Mesendoderm (in vitro differentiated cells): ENCODE measurements at regions not wholly inside any gene's neighbourhood (a gene's known extent, or its start where the extent isn't known, plus 50 kb on each side); places are given as distances from the start of the nearest gene placed in this dataset.
"Not testable (repeated sequence)": the region's sequence is repeated elsewhere in the genome, so short reads cannot be mapped to it uniquely, and the experiment has no call there.

Experiments used
- DNase-seq: peaks from one replicate; pipeline ENCODE4 v3.0.0; 2013
- H2AK5ac ChIP-seq: 2 replicates; pipeline ENCODE4 v1.6.1; 2013; ENCODE audit warnings: low read length, inconsistent platforms
- H2BK120ac ChIP-seq: 2 replicates; pipeline ENCODE4 v1.6.1; 2013; ENCODE audit warnings: low read depth, mild to moderate bottlenecking, low read length, moderate library complexity, mixed read lengths
- H2BK15ac ChIP-seq: replicated peaks from 2 replicates; pipeline ENCODE4 v1.6.1; 2013; ENCODE audit warnings: low read depth, mild to moderate bottlenecking, moderate library complexity
- H2BK5ac ChIP-seq: 2 replicates; pipeline ENCODE4 v1.6.1; 2013; ENCODE audit warnings: low read length, inconsistent platforms
- H3K18ac ChIP-seq: 2 replicates; pipeline ENCODE4 v1.6.1; 2013; ENCODE audit warnings: mild to moderate bottlenecking, low read length, mixed read lengths
- H3K23ac ChIP-seq: one replicate; pipeline ENCODE4 v1.6.1; 2013; ENCODE audit warnings: low read length
- H3K27ac ChIP-seq: 2 replicates; pipeline ENCODE4 v1.5.1; 2013; ENCODE audit warnings: low read depth, mild to moderate bottlenecking, inconsistent platforms, low read length, moderate library complexity
- H3K27me3 ChIP-seq: 2 replicates; pipeline ENCODE4 v1.6.1; 2013; ENCODE audit warnings: low read length, control low read depth, mild to moderate bottlenecking, inconsistent platforms; ENCODE audit not compliant: insufficient read depth, poor library complexity
- H3K36me3 ChIP-seq: 2 replicates; pipeline ENCODE4 v1.6.1; 2013; ENCODE audit warnings: low read length, inconsistent platforms; ENCODE audit not compliant: control insufficient read depth, insufficient read depth
- H3K4ac ChIP-seq: one replicate; pipeline ENCODE4 v1.6.1; 2013; ENCODE audit warnings: low read depth, mild to moderate bottlenecking, low read length, moderate library complexity
- H3K4me1 ChIP-seq: 2 replicates; pipeline ENCODE4 v1.6.1; 2013; ENCODE audit warnings: low read depth, low read length, inconsistent platforms; ENCODE audit not compliant: control insufficient read depth
- H3K4me2 ChIP-seq: 2 replicates; pipeline ENCODE4 v1.6.1; 2013; ENCODE audit warnings: low read length
- H3K4me3 ChIP-seq: 2 replicates; pipeline ENCODE4 v1.5.1; 2013; ENCODE audit warnings: mild to moderate bottlenecking, low read length
- H3K56ac ChIP-seq: one replicate; pipeline ENCODE4 v1.6.1; 2013; ENCODE audit warnings: low read length
- H3K79me1 ChIP-seq: 2 replicates; pipeline ENCODE4 v1.6.1; 2013; ENCODE audit warnings: low read length, inconsistent platforms
- H3K79me2 ChIP-seq: 2 replicates; pipeline ENCODE4 v1.6.1; 2013; ENCODE audit warnings: mild to moderate bottlenecking, low read length; ENCODE audit not compliant: control insufficient read depth, insufficient read depth
- H3K9ac ChIP-seq: 2 replicates; pipeline ENCODE4 v1.6.1; 2013; ENCODE audit warnings: low read length, inconsistent platforms
- H4K5ac ChIP-seq: one replicate; pipeline ENCODE4 v1.6.1; 2013; ENCODE audit warnings: low read length
- H4K8ac ChIP-seq: one replicate; pipeline ENCODE4 v1.6.1; 2013; ENCODE audit warnings: low read depth, mild to moderate bottlenecking, control low read depth, low read length, moderate library complexity
- WGBS: extraction: QIAGEN DNeasy Blood & Tissue Kit; methylation state at CpG from one replicate; pipeline ENCODE4 v1.1.7; 2013; ENCODE audit warnings: low lambda C conversion rate, missing lambda C conversion rate; ENCODE audit not compliant: insufficient coverage; ENCODE audit errors: extremely low coverage; 5-methylcytosine and 5-hydroxymethylcytosine counted together

DNA sequence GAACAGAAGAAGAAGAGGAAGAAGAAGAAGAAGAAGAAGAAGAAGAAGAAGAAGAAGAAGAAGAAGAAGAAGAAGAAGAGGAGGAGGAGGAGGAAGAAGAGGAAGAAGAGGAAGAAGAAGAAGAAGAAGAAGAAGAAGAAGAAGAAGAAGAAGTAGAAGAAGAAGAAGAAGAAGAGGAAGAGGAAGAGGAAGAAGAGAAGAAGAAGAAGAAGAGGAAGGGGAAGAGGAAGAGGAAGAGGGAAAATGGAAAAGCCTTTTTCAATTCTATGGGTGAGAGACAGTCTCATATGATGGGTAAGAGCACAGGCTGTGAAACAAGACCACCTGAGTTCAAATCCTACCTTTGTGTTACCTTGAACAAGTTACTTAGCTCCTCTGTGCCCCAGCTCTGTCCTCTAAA lies 111.9 kb upstream of the GRAMD1B start:
- H3K4me1 ChIP-seq, H2BK15ac ChIP-seq, H3K18ac ChIP-seq, H3K4me3 ChIP-seq, H3K4me2 ChIP-seq, H3K23ac ChIP-seq, H3K56ac ChIP-seq, H2BK5ac ChIP-seq, H4K5ac ChIP-seq, H4K8ac ChIP-seq, H2BK120ac ChIP-seq, H3K4ac ChIP-seq, H3K27me3 ChIP-seq, H3K36me3 ChIP-seq, H3K9ac ChIP-seq, H3K79me1 ChIP-seq, H2AK5ac ChIP-seq, DNase-seq, H3K79me2 ChIP-seq, H3K27ac ChIP-seq: not testable (repeated sequence)

DNA sequence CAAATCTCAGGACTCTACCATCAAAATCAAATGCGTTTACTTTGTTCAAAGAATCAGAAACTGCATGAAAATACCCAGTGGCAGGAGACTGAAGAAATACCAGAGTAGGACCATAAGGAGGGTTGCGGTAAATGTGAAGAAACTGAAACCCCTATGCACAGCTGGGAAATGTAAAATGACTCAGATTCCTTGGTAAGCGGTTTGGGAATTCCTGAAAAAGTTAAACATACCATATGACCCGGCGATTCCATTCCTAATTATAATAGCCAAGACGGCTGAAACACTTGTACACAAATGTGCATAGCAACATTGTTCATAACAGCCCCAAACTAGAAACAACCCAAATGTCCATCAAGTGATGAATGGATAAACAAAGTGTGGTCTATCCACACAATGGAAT lies 114.1 kb upstream of the GRAMD1B start:
- Histone ChIP-seq H3K4me1 (no peaks in the 10 kb centered on the region), H3K9ac (no peak overlapping the region), H2BK5ac (no peak overlapping the region), H3K56ac (no peak overlapping the region), H3K4me2 (no peak overlapping the region), H3K79me2 (no peaks in the 10 kb centered on the region), H3K79me1 (no peaks in the 10 kb centered on the region), H3K23ac (no peak overlapping the region), H3K18ac (no peak overlapping the region), H4K8ac (no peak overlapping the region), H4K5ac (no peak overlapping the region), H3K4me3 (no peak overlapping the region), H2BK120ac (no peak overlapping the region), H3K27ac (no peak overlapping the region), H3K27me3 (no peaks in the 10 kb centered on the region), H2AK5ac (no peak overlapping the region), H3K36me3 (no peaks in the 10 kb centered on the region), H3K4ac (no peak overlapping the region), H2BK15ac (no peak overlapping the region)
- no CpG with 5 or more reads among the region's 6 CpGs for WGBS
- no peak for DNase-seq

DNA sequence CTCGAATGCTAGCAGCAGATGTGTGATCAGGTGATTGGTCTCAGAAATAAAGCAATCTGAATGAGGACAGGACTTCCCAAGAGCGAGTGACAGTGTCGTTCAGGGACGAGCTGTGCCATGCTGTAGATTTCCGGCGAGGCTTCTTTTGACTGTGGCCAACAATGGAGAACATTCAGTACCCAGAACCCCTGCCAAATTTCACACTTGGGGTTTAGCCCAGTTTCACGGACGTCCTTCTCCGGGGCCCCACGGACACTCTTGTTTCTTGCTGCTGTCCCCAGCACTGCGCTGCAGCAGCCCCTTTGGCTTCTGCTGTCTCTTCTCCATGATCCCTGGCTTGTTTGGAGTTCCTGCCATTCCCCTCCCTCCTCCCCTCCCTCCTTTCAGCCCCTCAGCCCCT lies 115.1 kb upstream of the GRAMD1B start:
- H2BK5ac ChIP-seq, result no peak overlapping the region
- no peak overlapping the region for H3K4me3 ChIP-seq
- no peak overlapping the region for H2BK15ac ChIP-seq
- H3K4ac ChIP-seq, result no peak overlapping the region
- H3K79me1 ChIP-seq, result no peaks in the 10 kb centered on the region
- no peak overlapping the region for H2AK5ac ChIP-seq
- no peak overlapping the region for H4K5ac ChIP-seq
- no peak overlapping the region for H3K23ac ChIP-seq
- no peak overlapping the region for H3K27ac ChIP-seq
- H2BK120ac ChIP-seq, result no peak overlapping the region
- WGBS, result no CpG with 5 or more reads among the region's 11 CpGs
- H3K18ac ChIP-seq, result no peak overlapping the region
- no peak overlapping the region for H3K9ac ChIP-seq
- H3K27me3 ChIP-seq, result no peaks in the 10 kb centered on the region
- DNase-seq, result no peak
- H4K8ac ChIP-seq, result no peak overlapping the region
- H3K4me2 ChIP-seq, result no peak overlapping the region
- H3K56ac ChIP-seq, result no peak overlapping the region
- H3K79me2 ChIP-seq, result no peaks in the 10 kb centered on the region
- no peaks in the 10 kb centered on the region for H3K36me3 ChIP-seq
- no peaks in the 10 kb centered on the region for H3K4me1 ChIP-seq

DNA sequence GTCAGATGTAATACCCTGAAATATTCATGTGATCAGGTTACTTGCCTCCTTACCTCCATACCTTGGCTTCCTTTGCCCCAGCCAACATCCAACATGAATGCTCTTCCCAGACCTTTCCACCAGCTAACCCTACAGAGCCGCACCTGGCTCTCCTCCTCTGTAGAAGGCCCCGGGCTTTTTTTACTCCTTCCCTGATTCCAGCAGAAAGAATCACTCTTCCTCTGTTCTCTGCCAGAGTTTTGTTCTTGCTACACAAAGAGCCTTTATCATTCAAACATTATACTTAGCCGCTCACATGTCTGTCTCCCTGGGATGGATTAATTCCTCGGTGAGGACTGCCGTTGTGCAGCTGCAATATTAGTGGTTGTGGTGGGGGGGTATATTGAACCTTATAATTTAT lies 116.8 kb upstream of the GRAMD1B start:
- no peaks in the 10 kb centered on the region for H3K4me1 ChIP-seq
- H3K27me3 ChIP-seq, result no peaks in the 10 kb centered on the region
- no peak overlapping the region for H3K4me3 ChIP-seq
- no peak overlapping the region for H3K23ac ChIP-seq
- no peak overlapping the region for H3K56ac ChIP-seq
- no peak overlapping the region for H3K18ac ChIP-seq
- no peak overlapping the region for H3K9ac ChIP-seq
- no peak overlapping the region for H4K5ac ChIP-seq
- no peak overlapping the region for H2BK5ac ChIP-seq
- no peak overlapping the region for H2BK15ac ChIP-seq
- no CpG with 5 or more reads among the region's 5 CpGs for WGBS
- H2AK5ac ChIP-seq, result no peak overlapping the region
- no peak overlapping the region for H2BK120ac ChIP-seq
- no peak overlapping the region for H3K4me2 ChIP-seq
- no peaks in the 10 kb centered on the region for H3K36me3 ChIP-seq
- no peak overlapping the region for H3K27ac ChIP-seq
- no peak overlapping the region for H3K4ac ChIP-seq
- no peaks in the 10 kb centered on the region for H3K79me2 ChIP-seq
- DNase-seq, result no peak
- no peak overlapping the region for H4K8ac ChIP-seq
- no peaks in the 10 kb centered on the region for H3K79me1 ChIP-seq

DNA sequence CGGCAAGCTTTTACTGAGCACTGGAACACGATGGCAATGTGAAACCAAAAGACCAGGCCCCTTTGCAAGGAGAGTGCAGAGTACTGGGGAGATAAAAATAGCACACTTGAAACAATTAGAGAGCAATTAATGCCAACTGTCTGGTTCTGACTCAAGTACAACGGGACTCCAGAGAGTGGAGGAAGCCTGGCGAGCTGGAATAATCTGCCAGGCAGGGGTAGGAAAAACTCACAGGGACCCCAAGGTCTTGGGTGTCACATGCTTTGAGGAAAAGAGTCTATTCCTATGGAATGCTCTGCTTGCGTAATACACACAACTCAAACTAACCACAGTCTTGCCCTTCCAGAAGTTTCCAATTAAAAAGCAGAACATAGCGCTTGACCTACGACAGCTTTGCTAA lies 113.0 kb upstream of the CLMP start:
- no peak overlapping the region for H3K4me2 ChIP-seq
- H3K27me3 ChIP-seq, result no peaks in the 10 kb centered on the region
- no peak overlapping the region for H3K4ac ChIP-seq
- no peak overlapping the region for H4K5ac ChIP-seq
- no peak overlapping the region for H4K8ac ChIP-seq
- no CpG with 5 or more reads among the region's 7 CpGs for whole genome bisulfite sequencing
- peaks cover 2% of the 10 kb centered on the region for H3K4me1 ChIP-seq
- H3K18ac ChIP-seq, result no peak overlapping the region
- H2AK5ac ChIP-seq, result no peak overlapping the region
- H3K79me2 ChIP-seq, result no peaks in the 10 kb centered on the region
- H3K23ac ChIP-seq, result no peak overlapping the region
- H3K79me1 ChIP-seq, result no peaks in the 10 kb centered on the region
- no peak overlapping the region for H2BK120ac ChIP-seq
- no peak overlapping the region for H3K56ac ChIP-seq
- no peak overlapping the region for H3K9ac ChIP-seq
- no peaks in the 10 kb centered on the region for H3K36me3 ChIP-seq
- H3K4me3 ChIP-seq, result no peak overlapping the region
- no peak overlapping the region for H2BK15ac ChIP-seq
- H3K27ac ChIP-seq, result no peak overlapping the region
- no peak for DNase-seq
- H2BK5ac ChIP-seq, result no peak overlapping the region

DNA sequence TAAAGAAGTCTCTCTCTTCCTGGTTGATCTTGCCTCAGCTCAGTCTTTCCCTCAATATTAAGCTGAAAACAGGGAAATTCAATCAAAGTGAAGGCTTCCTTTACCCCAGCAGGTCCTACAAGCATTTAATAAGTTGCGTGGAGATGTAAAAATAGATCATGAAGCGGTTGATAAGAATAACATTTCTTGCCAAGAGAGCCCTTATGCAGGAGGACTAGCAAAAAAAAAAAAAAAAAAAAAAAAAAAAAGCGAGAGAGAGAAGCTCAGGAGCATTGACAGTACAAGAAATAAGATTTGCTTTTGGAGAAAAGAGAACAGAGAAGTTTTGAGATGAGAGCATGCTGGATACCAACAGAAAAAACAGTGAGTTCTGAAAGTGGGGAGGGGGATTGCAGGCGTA lies 112.2 kb upstream of the CLMP start:
- no peak for DNase-seq
- peaks cover 8% of the 10 kb centered on the region for H3K4me1 ChIP-seq
- no peaks in the 10 kb centered on the region for H3K36me3 ChIP-seq
- no peaks in the 10 kb centered on the region for H3K79me1 ChIP-seq
- H2BK5ac ChIP-seq, result no peak overlapping the region
- no peak overlapping the region for H3K56ac ChIP-seq
- no peaks in the 10 kb centered on the region for H3K27me3 ChIP-seq
- H3K23ac ChIP-seq, result no peak overlapping the region
- no peak overlapping the region for H4K5ac ChIP-seq
- no peak overlapping the region for H2BK15ac ChIP-seq
- WGBS, result no CpG with 5 or more reads among the region's 4 CpGs
- H3K4ac ChIP-seq, result no peak overlapping the region
- no peak overlapping the region for H4K8ac ChIP-seq
- no peak overlapping the region for H3K4me2 ChIP-seq
- H2BK120ac ChIP-seq, result no peak overlapping the region
- H3K27ac ChIP-seq, result no peak overlapping the region
- H2AK5ac ChIP-seq, result no peak overlapping the region
- no peaks in the 10 kb centered on the region for H3K79me2 ChIP-seq
- no peak overlapping the region for H3K9ac ChIP-seq
- H3K18ac ChIP-seq, result no peak overlapping the region
- H3K4me3 ChIP-seq, result no peak overlapping the region
